HepG2 (cell line): ENCODE measurements at regions not wholly inside any gene's neighbourhood (a gene's known extent, or its start where the extent isn't known, plus 50 kb on each side); places are given as distances from the start of the nearest gene placed in this dataset.
"Not testable (repeated sequence)": the region's sequence is repeated elsewhere in the genome, so short reads cannot be mapped to it uniquely, and the experiment has no call there.

Experiments used
- CTCF ChIP-seq: sonication (generic); formaldehyde crosslinking; IDR thresholded peaks from 2 replicates; pipeline ENCODE4 v1.5.0; 2020; ENCODE audit warnings: mild to moderate bottlenecking, missing genetic modification reagents, moderate library complexity
- MYC ChIP-seq: sonication (generic); formaldehyde crosslinking; IDR thresholded peaks from 2 replicates; pipeline ENCODE4 v1.9.0; 2021; ENCODE audit warnings: missing genetic modification reagents, borderline replicate concordance
- TCF12 ChIP-seq, 2 experiments: fragments of 450-650 bp in 1 of 2; sonication (generic) in 1 of 2; formaldehyde crosslinking in 1 of 2; IDR thresholded peaks; 2 replicates each; pipeline versions ENCODE4 v1.6.1 to v1.8.0; 2017 to 2022; ENCODE audit warnings: antibody characterized with exemption in 1 of 2, mild to moderate bottlenecking in 1 of 2, missing genetic modification reagents in 1 of 2, moderate library complexity in 1 of 2
- U2AF2 ChIP-seq: fragments of 200-400 bp; formaldehyde crosslinking; IDR thresholded peaks from 2 replicates; pipeline ENCODE4 v1.6.1; 2017; ENCODE audit warnings: low read depth, mild to moderate bottlenecking, low read length
- ZBTB10 ChIP-seq: sonication (generic); formaldehyde crosslinking; IDR thresholded peaks from 2 replicates; pipeline ENCODE4 v1.4.0; 2020; ENCODE audit warnings: missing genetic modification reagents, borderline replicate concordance
- ZFP36L1 ChIP-seq: sonication (generic); formaldehyde crosslinking; IDR thresholded peaks from 2 replicates; pipeline ENCODE4 v1.8.0; 2022; ENCODE audit warnings: mild to moderate bottlenecking, missing genetic modification reagents, moderate library complexity
- ZNF614 ChIP-seq: IDR thresholded peaks from 2 replicates; pipeline ENCODE4 v1.6.1; 2018; ENCODE audit warnings: missing biosample characterization, missing genetic modification reagents, inconsistent platforms, borderline replicate concordance

- TF ChIP-seq ZFP36L1 (CRISPR knock-in tag); ZNF614; U2AF2; CTCF (CRISPR knock-in tag); ZBTB10; MYC; TCF12 (IDR thresholded peaks at IDR 0.05); TCF12 (CRISPR knock-in tag; IDR thresholded peaks at IDR 0.05): not testable (repeated sequence)
These were observed 475.1 kb downstream of the TUBA3C start for GRCh38 chr13:18706538-18706937.
